Gastroesophageal sphincter (tissue), 3 donors: ENCODE measurements at regions not wholly inside any gene's neighbourhood (a gene's known extent, or its start where the extent isn't known, plus 50 kb on each side); places are given as distances from the start of the nearest gene placed in this dataset.
"Not testable (repeated sequence)": the region's sequence is repeated elsewhere in the genome, so short reads cannot be mapped to it uniquely, and the experiment has no call there.

Source experiments
- EP300 ChIP-seq: sonication (generic); formaldehyde crosslinking; IDR thresholded peaks from one replicate; pipeline ENCODE4 v1.6.1; 2017; ENCODE audit warnings: antibody characterized with exemption, mild to moderate bottlenecking
- POLR2A ChIP-seq, 2 donors: fragments of 450-650 bp; IDR thresholded peaks; one replicate each; pipeline ENCODE4 v1.6.1; 2017; ENCODE audit warnings: antibody characterized with exemption in 2 of 2, mild to moderate bottlenecking in 2 of 2, moderate library complexity in 1 of 2
- POLR2AphosphoS5 ChIP-seq: sonication (generic); formaldehyde crosslinking; IDR thresholded peaks from one replicate; pipeline ENCODE4 v1.6.1; 2017; ENCODE audit warnings: antibody characterized with exemption
- TF ChIP-seq, protein P1 (sequence below), 4 experiments: fragments of 200-600 bp in 2 of 4; fragments of 450-650 bp in 2 of 4; sonication (generic) in 1 of 4; IDR thresholded peaks; one replicate each; pipeline ENCODE4 v1.5.1; 2017 to 2019; ENCODE audit warnings: antibody characterized with exemption in 4 of 4, mild to moderate bottlenecking in 2 of 4, moderate library complexity in 2 of 4

DNA sequence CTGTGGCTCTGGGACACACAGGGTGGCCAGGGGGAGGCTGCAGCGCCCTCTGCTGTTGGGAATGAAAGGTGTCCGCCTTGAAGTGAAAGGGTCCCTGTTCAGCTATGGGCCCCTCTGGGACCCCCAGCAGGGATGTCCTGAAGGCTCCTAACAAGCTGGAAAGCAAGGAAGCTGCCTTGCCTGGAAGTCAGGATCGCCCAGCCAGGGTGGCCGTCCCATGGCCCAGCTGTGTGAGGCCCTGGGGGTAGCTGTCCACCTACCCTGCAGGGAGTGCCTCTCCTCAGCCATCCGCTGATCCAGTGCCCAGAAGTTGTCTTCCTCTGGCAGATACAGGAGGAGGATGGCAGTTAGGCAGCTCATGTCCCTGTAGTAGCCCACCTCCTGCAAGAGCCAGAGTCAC is 143.4 kb upstream of the ZNG1F start:
- TF ChIP-seq, protein P1, sequence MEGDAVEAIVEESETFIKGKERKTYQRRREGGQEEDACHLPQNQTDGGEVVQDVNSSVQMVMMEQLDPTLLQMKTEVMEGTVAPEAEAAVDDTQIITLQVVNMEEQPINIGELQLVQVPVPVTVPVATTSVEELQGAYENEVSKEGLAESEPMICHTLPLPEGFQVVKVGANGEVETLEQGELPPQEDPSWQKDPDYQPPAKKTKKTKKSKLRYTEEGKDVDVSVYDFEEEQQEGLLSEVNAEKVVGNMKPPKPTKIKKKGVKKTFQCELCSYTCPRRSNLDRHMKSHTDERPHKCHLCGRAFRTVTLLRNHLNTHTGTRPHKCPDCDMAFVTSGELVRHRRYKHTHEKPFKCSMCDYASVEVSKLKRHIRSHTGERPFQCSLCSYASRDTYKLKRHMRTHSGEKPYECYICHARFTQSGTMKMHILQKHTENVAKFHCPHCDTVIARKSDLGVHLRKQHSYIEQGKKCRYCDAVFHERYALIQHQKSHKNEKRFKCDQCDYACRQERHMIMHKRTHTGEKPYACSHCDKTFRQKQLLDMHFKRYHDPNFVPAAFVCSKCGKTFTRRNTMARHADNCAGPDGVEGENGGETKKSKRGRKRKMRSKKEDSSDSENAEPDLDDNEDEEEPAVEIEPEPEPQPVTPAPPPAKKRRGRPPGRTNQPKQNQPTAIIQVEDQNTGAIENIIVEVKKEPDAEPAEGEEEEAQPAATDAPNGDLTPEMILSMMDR (IDR thresholded peaks at IDR 0.05): not testable (repeated sequence)
- not testable (repeated sequence) for TF ChIP-seq POLR2A (IDR thresholded peaks at IDR 0.05); POLR2AphosphoS5; EP300
